Keratinocyte (primary cell): ENCODE measurements at regions not wholly inside any gene's neighbourhood (a gene's known extent, or its start where the extent isn't known, plus 50 kb on each side); places are given as distances from the start of the nearest gene placed in this dataset.

Experiments
- DNase-seq: peaks from one replicate; pipeline ENCODE4 v3.0.0-alpha.2; 2011; ENCODE audit warnings: low read depth, missing footprints, low spot score
- FAIRE-seq: peaks from 2 replicates; lab custom pipeline; 2011; peaks lifted over from hg19 to GRCh38; lab: Jason Lieb, UNC
- H2AFZ ChIP-seq: 2 replicates; pipeline ENCODE4 v1.6.0; 2012; ENCODE audit warnings: low read length, control low read depth, inconsistent platforms; ENCODE audit not compliant: control insufficient read depth
- H3K27ac ChIP-seq: 2 replicates; pipeline ENCODE4 v1.5.1; 2011; ENCODE audit warnings: low read length; ENCODE audit not compliant: control insufficient read depth, insufficient read depth
- H3K27me3 ChIP-seq: 3 replicates; pipeline ENCODE4 v1.6.0; 2011; ENCODE audit warnings: low read length; ENCODE audit not compliant: control insufficient read depth, insufficient read depth; ENCODE audit errors: extremely low read depth
- H3K36me3 ChIP-seq, 2 experiments: 2 replicates in 1 of 2; 3 replicates in 1 of 2; pipeline ENCODE4 v1.5.1; 2011; ENCODE audit warnings: low read length in 2 of 2, mild to moderate bottlenecking in 1 of 2; ENCODE audit not compliant: control insufficient read depth in 2 of 2, insufficient read depth in 2 of 2; ENCODE audit errors: extremely low read depth in 1 of 2
- H3K4me1 ChIP-seq: 3 replicates; pipeline ENCODE4 v1.5.1; 2011; ENCODE audit warnings: low read length; ENCODE audit not compliant: control insufficient read depth, insufficient read depth; ENCODE audit errors: extremely low read depth
- H3K4me2 ChIP-seq: 3 replicates; pipeline ENCODE4 v1.6.0; 2011; ENCODE audit warnings: low read depth, low read length; ENCODE audit not compliant: control insufficient read depth, insufficient read depth; ENCODE audit errors: extremely low read depth
- H3K4me3 ChIP-seq, 3 experiments: fragments of 200-600 bp in 1 of 3; sonication (generic) in 1 of 3; 2 replicates in 2 of 3; 3 replicates in 1 of 3; pipeline ENCODE4 v1.5.1; 2011 to 2016; ENCODE audit warnings: low read length in 3 of 3, mild to moderate bottlenecking in 3 of 3, control low read depth in 2 of 3, inconsistent platforms in 1 of 3, low read depth in 1 of 3, mixed read lengths in 1 of 3, mixed run types in 1 of 3, moderate library complexity in 1 of 3; ENCODE audit not compliant: control insufficient read depth in 2 of 3, insufficient read depth in 2 of 3; ENCODE audit errors: extremely low read depth in 1 of 3
- H3K79me2 ChIP-seq: 2 replicates; pipeline ENCODE4 v1.6.0; 2012; ENCODE audit warnings: low read length; ENCODE audit not compliant: control insufficient read depth, insufficient read depth
- H3K9ac ChIP-seq: 3 replicates; pipeline ENCODE4 v1.6.0; 2011; ENCODE audit warnings: low read length; ENCODE audit not compliant: control insufficient read depth, insufficient read depth; ENCODE audit errors: extremely low read depth
- H3K9me1 ChIP-seq: 3 replicates; pipeline ENCODE4 v1.6.0; 2011; ENCODE audit warnings: low read length; ENCODE audit not compliant: control insufficient read depth, insufficient read depth; ENCODE audit errors: extremely low read depth
- H3K9me3 ChIP-seq: 2 replicates; pipeline ENCODE4 v1.5.1; 2012; ENCODE audit warnings: low read depth, low read length; ENCODE audit not compliant: control insufficient read depth
- H4K20me1 ChIP-seq: 3 replicates; pipeline ENCODE4 v1.6.0; 2011; ENCODE audit warnings: low read length; ENCODE audit not compliant: control insufficient read depth, insufficient read depth; ENCODE audit errors: extremely low read depth
- CTCF ChIP-seq, 3 experiments: IDR thresholded peaks in 1 of 3; conservative IDR thresholded peaks in 1 of 3; optimal IDR thresholded peaks in 1 of 3; 2 replicates in 2 of 3; 3 replicates in 1 of 3; pipeline versions ENCODE3 to v1.5.1; 2011; ENCODE audit warnings: low read length in 3 of 3, mild to moderate bottlenecking in 3 of 3, moderate library complexity in 2 of 3, control low read depth in 1 of 3, inconsistent platforms in 1 of 3; ENCODE audit not compliant: insufficient read depth in 2 of 3; ENCODE audit errors: extremely low read depth in 1 of 3
- EZH2 ChIP-seq: IDR thresholded peaks from one replicate; pipeline ENCODE4 v1.6.1; 2012; ENCODE audit warnings: inconsistent platforms, mild to moderate bottlenecking, low read length, moderate library complexity
- dilution Hi-C: fragments of 300-500 bp; cut with MboI; formaldehyde crosslinking; loops from one replicate; pipeline ENCODE4 v1.7.0; 2020; ENCODE audit warnings: low sequenced_read_pairs; ENCODE audit not compliant: extremely low pct_ligation_motif_present

GRCh38 chr3:67200618-67201017, 202.5 kb downstream of the KBTBD8 start:
- no peaks in the 10 kb centered on the region for H3K9me3 ChIP-seq
- H3K27ac ChIP-seq: no peak overlapping the region
- FAIRE-seq (no peak), DNase-seq (no peak)
- no peaks in the 10 kb centered on the region for H3K27me3 ChIP-seq
- dilution Hi-C loops: no loop called here
- no peaks in the 10 kb centered on the region for H3K4me1 ChIP-seq
- no peaks in the 10 kb centered on the region for H3K9me1 ChIP-seq
- H3K9ac ChIP-seq: no peak overlapping the region
- H3K79me2 ChIP-seq: no peaks in the 10 kb centered on the region
- no peak overlapping the region for H3K4me2 ChIP-seq
- no peaks in the 10 kb centered on the region for H4K20me1 ChIP-seq
- no peak overlapping the region for H2AFZ ChIP-seq
- H3K36me3 ChIP-seq: no peaks in the 10 kb centered on the region
- no peak overlapping the region for H3K4me3 ChIP-seq
- TF ChIP-seq CTCF (optimal IDR thresholded peaks at IDR 0.05 in 1 of 3, IDR thresholded peaks at IDR 0.05 in 1 of 3, conservative IDR thresholded peaks at IDR 0.05 in 1 of 3; ENCODE audit: extremely low read depth in 1 of 3, insufficient read depth in 2 of 3, low read length in 3 of 3) (no peak), EZH2 (no peak)

GRCh38 chr3:67201026-67201425, 202.9 kb downstream of the KBTBD8 start:
- H3K4me3 ChIP-seq: no peak overlapping the region
- TF ChIP-seq EZH2 (no peak), CTCF (optimal IDR thresholded peaks at IDR 0.05 in 1 of 3, IDR thresholded peaks at IDR 0.05 in 1 of 3, conservative IDR thresholded peaks at IDR 0.05 in 1 of 3; ENCODE audit: extremely low read depth in 1 of 3, insufficient read depth in 2 of 3, low read length in 3 of 3) (no peak)
- H3K27ac ChIP-seq: no peak overlapping the region
- H3K9me3 ChIP-seq: no peaks in the 10 kb centered on the region
- H3K4me2 ChIP-seq: no peak overlapping the region
- H3K79me2 ChIP-seq: no peaks in the 10 kb centered on the region
- DNase-seq (no peak), FAIRE-seq (no peak)
- dilution Hi-C loops: no loop called here
- no peak overlapping the region for H3K9ac ChIP-seq
- H2AFZ ChIP-seq: no peak overlapping the region
- H3K4me1 ChIP-seq: no peaks in the 10 kb centered on the region
- no peaks in the 10 kb centered on the region for H4K20me1 ChIP-seq
- H3K27me3 ChIP-seq: no peaks in the 10 kb centered on the region
- no peaks in the 10 kb centered on the region for H3K9me1 ChIP-seq
- H3K36me3 ChIP-seq: no peaks in the 10 kb centered on the region
